Fibroblast of skin of back (primary cell): ENCODE measurements at regions not wholly inside any gene's neighbourhood (a gene's known extent, or its start where the extent isn't known, plus 50 kb on each side); places are given as distances from the start of the nearest gene placed in this dataset.

ENCODE experiments used
- DNase-seq: peaks from one replicate; pipeline ENCODE4 v3.0.0-alpha.2; 2013

DNA sequence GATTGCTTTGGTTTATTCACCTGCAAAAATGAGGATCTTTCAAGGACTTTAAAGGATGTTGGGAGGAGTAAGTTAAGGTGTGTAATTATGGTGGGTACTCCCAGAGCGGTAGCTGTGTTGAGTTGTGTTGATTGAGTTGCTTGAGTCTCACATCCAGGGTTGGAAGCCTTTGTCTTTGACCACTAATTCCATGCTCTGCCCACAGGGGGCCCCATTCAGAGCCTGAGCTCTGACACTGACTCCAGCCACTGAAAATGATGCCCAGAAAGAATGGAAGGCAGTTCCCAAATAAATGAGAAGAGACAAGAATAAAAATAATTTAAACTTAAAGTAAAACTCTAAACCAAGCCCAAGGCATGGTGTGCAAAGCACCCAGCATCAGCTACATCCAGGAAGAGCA, 237.4 kb upstream of the PWP1 start:
- DNase-seq: peak; percentile 16

DNA sequence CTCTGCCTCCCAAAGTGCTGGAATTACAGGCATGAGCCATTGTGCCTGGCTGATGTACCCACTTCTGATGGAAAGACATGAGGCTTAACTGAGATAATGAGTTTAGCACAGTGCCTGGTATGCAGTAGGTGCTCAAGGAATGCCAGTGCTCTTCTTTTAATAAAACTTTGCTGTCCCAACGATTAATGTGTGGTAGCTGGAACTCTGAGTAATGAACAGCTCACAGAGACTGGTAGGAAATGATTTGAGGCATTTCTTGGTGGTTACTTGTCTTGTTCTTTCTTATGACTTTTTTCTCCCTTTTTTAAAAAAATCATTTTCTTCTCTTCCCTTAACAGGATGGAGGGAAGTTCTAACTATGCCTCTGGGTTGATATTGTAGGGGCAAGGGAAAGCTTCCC, 235.7 kb upstream of the PWP1 start:
- peak; percentile 52 for DNase-seq

DNA sequence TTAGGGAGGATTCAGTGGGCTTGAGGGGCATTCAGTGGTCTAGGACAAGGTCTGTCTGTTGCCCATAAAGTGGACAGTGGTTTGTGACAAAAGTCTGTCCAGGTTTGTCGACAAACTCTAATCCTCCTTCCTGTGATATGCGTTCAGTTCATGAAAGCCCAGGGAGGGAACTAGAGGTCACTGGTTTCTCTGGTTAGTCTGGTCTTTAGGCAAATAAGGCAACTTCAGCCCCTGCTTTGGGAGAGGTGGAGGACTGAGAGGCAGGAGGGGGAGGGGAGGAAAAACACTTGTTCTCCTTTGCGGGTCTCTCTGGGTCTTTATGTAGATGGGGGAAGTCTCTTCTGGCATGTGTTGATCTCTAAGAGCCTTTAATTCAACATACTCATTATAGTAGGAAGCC, 235.1 kb upstream of the PWP1 start:
- no peak for DNase-seq

DNA sequence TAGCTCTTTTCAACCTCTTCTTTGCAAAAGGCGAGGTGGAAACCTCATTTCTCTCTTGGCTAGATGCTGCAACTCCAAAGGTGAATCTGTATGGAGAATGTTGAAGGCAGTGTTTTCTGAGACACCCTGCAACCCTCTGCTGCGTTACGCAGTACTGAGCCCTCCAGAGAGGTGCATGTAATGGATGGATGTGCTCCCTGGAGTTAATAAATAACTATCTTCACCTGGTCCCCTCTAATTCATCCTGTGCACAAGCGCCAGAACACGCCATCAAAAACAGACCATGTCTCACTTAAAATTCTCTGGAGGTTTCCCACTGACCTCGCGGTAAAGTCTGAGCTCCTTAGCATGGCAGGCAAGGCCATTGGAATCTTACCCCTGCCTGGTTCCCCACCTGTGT, 234.4 kb upstream of the PWP1 start:
- no peak for DNase-seq

GRCh38 chr12:107454109-107454830, 231.3 kb upstream of the PWP1 start:
- DNase-seq: no peak

GRCh38 chr12:107457362-107457935, 228.2 kb upstream of the PWP1 start:
- DNase-seq: no peak

DNA sequence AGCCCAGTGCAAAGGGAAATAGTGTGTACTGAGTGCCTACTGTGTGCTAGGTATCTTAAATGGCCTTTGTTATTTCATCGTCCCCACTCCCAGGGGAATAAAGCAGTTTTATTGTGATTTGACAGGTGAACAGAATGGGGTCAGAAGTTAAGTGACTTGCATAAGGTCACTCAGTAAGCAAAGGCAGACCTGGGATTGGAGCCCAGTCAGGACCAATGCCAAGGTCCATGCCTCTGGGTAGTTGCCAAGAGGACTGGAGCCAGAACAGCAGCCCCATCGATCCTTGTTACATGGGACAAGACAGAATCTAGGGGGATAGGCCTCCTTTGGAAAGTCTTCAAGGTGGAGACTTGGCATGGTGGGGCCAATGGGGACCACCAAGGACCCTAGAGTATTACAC, 227.4 kb upstream of the PWP1 start:
- no peak for DNase-seq

DNA sequence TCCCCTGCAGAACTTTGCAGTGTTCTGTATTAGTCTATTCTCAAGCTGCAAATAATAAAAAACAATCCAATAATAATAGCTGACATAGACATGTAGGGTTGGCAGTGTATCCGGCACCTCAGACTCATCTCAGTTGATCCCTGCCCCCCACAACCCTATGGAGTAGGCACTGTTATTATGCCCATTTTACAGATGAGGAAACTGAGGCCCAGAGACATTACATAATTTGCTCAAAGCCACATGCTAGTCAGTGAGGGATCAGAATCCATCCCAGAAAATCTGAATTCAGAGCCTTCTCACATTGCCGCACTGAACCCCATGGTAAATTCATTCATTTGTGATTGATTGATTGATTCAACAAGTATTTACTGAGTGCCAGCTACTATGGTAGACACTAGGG, 226.6 kb upstream of the PWP1 start:
- DNase-seq: no peak

DNA sequence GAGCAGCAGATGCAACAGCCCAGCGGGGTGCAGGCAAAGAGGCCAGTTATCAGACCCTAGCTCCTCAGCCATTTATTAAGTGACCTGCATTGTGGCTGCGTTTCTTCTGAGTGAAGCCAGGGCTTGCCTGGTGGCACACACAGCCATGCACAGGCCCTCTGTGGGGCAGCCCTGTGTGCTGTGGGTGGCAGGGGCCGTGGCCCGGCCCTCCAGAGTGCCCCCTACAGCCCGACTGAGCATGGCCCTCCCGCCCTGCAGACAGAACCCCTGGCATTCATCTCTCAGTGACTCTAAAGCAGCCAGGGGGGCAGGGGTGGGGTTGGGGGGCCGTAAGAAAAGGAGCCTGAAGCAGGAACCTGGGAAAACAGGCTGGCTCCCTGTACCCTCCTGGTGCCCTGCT, 226.0 kb upstream of the PWP1 start:
- no peak for DNase-seq

DNA sequence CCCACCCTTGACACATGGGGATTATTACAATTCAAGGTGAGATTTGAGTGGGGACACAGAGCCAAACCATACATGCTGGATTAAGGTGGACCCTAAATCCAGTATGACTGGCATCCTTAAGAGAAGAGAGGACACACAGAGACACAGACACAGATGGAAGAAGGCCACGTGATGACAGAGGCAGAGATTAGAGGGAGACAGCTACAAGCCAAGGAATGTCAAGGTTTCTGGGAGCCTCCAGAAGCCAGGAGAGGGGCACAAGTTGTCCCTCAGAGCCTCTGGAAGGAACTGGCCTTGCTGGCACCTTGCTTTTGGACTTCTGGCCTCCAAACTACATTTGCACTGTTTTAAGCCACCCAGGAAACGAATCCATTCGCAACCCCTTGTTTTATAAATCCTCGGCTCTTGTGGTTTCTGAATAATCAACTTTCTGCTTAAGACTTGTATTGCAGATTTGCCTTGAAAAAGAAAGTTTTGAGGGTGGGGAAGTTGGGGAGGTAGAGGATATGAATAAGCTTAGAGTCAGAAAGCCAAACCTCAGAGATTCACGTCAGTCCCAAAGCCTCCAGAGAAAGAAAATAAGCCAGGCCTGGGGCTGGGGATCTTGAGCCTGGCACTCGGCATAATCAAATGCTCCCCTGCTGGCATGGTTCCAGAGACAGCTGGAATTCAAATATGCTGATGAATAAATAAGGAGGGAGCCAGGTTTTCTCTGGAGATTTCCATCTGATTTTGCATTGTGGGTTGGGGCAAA, 224.2 kb upstream of the PWP1 start:
- DNase-seq: peak; percentile 92

DNA sequence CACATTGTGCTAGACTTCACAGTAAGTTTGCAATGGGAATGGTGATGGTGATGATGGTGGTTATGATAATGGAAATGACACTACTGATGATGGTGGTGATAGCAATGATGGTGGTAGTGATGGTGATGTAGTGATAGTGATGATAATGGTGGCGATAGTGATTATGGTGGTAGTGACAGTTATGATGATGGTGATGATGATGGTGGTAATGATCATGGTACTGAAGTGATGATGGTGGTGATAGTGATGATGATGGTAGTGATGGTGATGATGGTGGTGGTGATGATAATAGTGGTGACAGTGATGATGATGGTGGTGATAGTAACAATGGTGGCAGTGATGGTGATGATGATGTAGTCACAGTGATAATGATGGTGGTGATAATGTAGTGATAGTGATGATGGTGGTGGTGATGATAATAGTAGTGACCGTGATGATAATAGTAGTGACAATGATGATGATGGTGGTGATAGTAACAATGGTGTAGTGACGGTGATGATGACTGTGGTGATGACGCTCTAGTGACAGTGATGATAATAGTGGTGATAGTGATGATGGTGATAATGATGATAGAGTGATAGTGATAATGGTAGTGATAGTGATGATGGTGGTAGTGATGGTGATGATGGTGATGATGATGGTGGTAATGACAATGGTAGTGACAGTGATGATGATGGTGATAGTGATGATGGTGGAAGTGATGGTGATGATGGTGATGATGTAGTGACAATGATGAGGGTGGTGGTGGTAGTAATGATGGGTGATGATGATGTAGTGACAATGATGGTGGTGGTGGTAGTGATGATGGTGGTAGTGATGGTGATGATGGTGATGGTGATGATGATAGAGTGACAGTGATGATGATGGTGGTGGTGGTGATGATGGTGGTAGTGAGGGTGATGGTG, 222.9 kb upstream of the PWP1 start:
- no peak for DNase-seq

GRCh38 chr12:107464644-107465043, 221.0 kb upstream of the PWP1 start:
- no peak for DNase-seq

GRCh38 chr12:107465625-107466024, 220.0 kb upstream of the PWP1 start:
- DNase-seq: no peak

GRCh38 chr12:107467716-107468115, 217.9 kb upstream of the PWP1 start:
- no peak for DNase-seq

- no peak for DNase-seq
Measured at GRCh38 chr12:107468182-107468581, 217.4 kb upstream of the PWP1 start.

DNA sequence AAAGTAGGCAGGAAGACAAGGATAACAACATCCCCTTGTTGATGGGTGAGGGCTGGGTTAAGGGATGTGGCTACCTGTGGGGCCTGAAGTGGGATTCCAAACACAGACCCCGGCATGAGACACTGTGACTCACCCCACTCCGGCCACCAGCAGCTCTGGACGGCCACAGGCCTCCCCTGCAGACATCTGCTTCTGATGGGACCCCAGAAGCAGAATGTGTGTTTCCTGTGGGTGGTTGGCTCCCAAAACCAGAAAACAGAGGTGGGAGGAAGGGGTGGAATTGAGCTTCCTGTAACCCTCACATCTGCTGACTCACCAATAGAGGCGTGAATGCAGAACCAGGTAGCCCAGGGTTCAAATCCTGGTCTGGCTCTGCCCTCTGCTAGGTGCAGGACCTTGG, 216.6 kb upstream of the PWP1 start:
- DNase-seq: no peak

- DNase-seq: no peak
Measured at GRCh38 chr12:107470645-107471044, 215.0 kb upstream of the PWP1 start.

GRCh38 chr12:107472308-107472707, 213.3 kb upstream of the PWP1 start:
- no peak for DNase-seq

DNA sequence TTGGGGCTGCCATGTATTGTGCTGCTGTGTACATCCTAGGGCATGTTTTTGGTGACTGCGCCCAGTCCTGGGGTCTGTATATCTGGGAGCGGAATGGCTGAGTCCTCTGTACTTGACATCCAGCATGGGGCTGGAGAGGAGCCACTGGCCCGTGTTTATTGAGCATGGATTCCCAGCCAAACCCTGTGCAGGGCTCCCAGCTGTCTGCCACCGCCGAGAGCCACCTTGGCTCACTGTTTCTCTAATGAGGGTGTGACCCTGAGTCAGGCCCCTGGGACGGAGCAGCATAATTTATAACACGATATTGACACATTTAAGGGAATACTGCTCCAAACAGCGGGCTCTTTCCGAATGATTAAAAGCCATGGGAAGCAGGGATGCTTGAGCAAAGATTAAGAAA, 211.5 kb upstream of the PWP1 start:
- DNase-seq: no peak

- no peak for DNase-seq
Measured at GRCh38 chr12:107474639-107475539, 210.7 kb upstream of the PWP1 start.

- DNase-seq: no peak
Measured at GRCh38 chr12:107475900-107476299, 209.7 kb upstream of the PWP1 start.

DNA sequence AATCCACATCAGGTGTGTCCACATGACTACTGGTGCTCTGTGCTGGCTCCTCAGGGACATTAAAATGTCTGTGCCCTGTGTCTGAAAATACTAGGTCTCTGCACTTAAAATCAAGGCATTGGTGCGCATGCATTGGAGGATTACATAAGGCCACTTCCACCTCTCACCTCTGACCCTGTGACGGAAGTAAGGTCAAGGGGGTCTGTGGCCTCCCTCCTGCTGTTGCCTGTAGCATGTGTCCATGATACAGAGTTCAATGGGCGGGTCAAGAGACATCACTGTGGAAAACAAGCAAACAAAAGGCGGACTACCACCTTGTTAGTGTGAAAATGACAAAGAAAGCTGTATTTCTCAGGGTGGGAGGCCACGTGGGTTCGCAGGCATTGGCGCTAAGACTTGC, 208.6 kb upstream of the PWP1 start:
- no peak for DNase-seq
